ENCODE measurements at regions not wholly inside any gene's neighbourhood (a gene's known extent, or its start where the extent isn't known, plus 50 kb on each side); places are given as distances from the start of the nearest gene placed in this dataset.

GRCh38 chr11:115930886-115931547 is 426.8 kb upstream of the CADM1 start:
- H3K36me3 ChIP-seq (ENCODE audit: control insufficient read depth in 5 of 5, insufficient read depth in 5 of 5, low read length in 5 of 5), result no peaks in the 10 kb centered on the region
- H3K27me3 ChIP-seq (ENCODE audit: control insufficient read depth in 5 of 5, insufficient read depth in 4 of 5, low read length in 5 of 5), result peaks cover 0 to 3% (median 0%) of the 10 kb centered on the region in 5 donors
- no peak overlapping the region for H3K9ac ChIP-seq (ENCODE audit: low read length in 5 of 5)
- H3K9me3 ChIP-seq (ENCODE audit: control insufficient read depth in 5 of 5, low read length in 5 of 5), result no peaks in the 10 kb centered on the region
- H3K4me3 ChIP-seq (ENCODE audit: low read depth in 1 of 5, low read length in 5 of 5), result no peak overlapping the region
- peaks cover 0 to 21% (median 15%) of the 10 kb centered on the region in 5 donors for H3K4me1 ChIP-seq (ENCODE audit: control insufficient read depth in 5 of 5, insufficient read depth in 5 of 5, low read length in 5 of 5)
- no peak overlapping the region for H3K27ac ChIP-seq (ENCODE audit: low read depth, low read length)

- Histone ChIP-seq H3K4me1 (ENCODE audit: control insufficient read depth in 5 of 5, insufficient read depth in 5 of 5, low read length in 5 of 5) (peaks cover 0 to 21% (median 15%) of the 10 kb centered on the region in 5 donors), H3K36me3 (ENCODE audit: control insufficient read depth in 5 of 5, insufficient read depth in 5 of 5, low read length in 5 of 5) (no peaks in the 10 kb centered on the region), H3K27ac (ENCODE audit: low read depth, low read length) (no peak overlapping the region), H3K4me3 (ENCODE audit: low read depth in 1 of 5, low read length in 5 of 5) (no peak overlapping the region), H3K9me3 (ENCODE audit: control insufficient read depth in 5 of 5, low read length in 5 of 5) (no peaks in the 10 kb centered on the region), H3K9ac (ENCODE audit: low read length in 5 of 5) (no peak overlapping the region), H3K27me3 (ENCODE audit: control insufficient read depth in 5 of 5, insufficient read depth in 4 of 5, low read length in 5 of 5) (peaks cover 0 to 3% (median under 1%) of the 10 kb centered on the region in 5 donors)
These were observed 426.1 kb upstream of the CADM1 start for GRCh38 chr11:115930291-115930690.

GRCh38 chr11:115929618-115930129 is 425.5 kb upstream of the CADM1 start:
- Histone ChIP-seq H3K4me1 (ENCODE audit: control insufficient read depth in 5 of 5, insufficient read depth in 5 of 5, low read length in 5 of 5) (peaks cover 0 to 21% (median 15%) of the 10 kb centered on the region in 5 donors), H3K27ac (ENCODE audit: low read depth, low read length) (no peak overlapping the region), H3K27me3 (ENCODE audit: control insufficient read depth in 5 of 5, insufficient read depth in 4 of 5, low read length in 5 of 5) (peaks cover 0 to 7% (median 3%) of the 10 kb centered on the region in 5 donors), H3K36me3 (ENCODE audit: control insufficient read depth in 5 of 5, insufficient read depth in 5 of 5, low read length in 5 of 5) (no peaks in the 10 kb centered on the region), H3K4me3 (ENCODE audit: low read depth in 1 of 5, low read length in 5 of 5) (no peak overlapping the region), H3K9me3 (ENCODE audit: control insufficient read depth in 5 of 5, low read length in 5 of 5) (no peaks in the 10 kb centered on the region), H3K9ac (ENCODE audit: low read length in 5 of 5) (no peak overlapping the region)

- Histone ChIP-seq H3K9ac (ENCODE audit: low read length in 5 of 5) (no peak overlapping the region), H3K27ac (ENCODE audit: low read depth, low read length) (no peak overlapping the region), H3K4me3 (ENCODE audit: low read depth in 1 of 5, low read length in 5 of 5) (no peak overlapping the region), H3K9me3 (ENCODE audit: control insufficient read depth in 5 of 5, low read length in 5 of 5) (no peaks in the 10 kb centered on the region), H3K36me3 (ENCODE audit: control insufficient read depth in 5 of 5, insufficient read depth in 5 of 5, low read length in 5 of 5) (no peaks in the 10 kb centered on the region), H3K4me1 (ENCODE audit: control insufficient read depth in 5 of 5, insufficient read depth in 5 of 5, low read length in 5 of 5) (peaks cover 0 to 21% (median 15%) of the 10 kb centered on the region in 5 donors), H3K27me3 (ENCODE audit: control insufficient read depth in 5 of 5, insufficient read depth in 4 of 5, low read length in 5 of 5) (peaks cover 0 to 7% (median 3%) of the 10 kb centered on the region in 5 donors)
These were observed 424.6 kb upstream of the CADM1 start for GRCh38 chr11:115928811-115929210.

- H3K9me3 ChIP-seq (ENCODE audit: control insufficient read depth in 5 of 5, low read length in 5 of 5), result no peaks in the 10 kb centered on the region
- no peak overlapping the region for H3K9ac ChIP-seq (ENCODE audit: low read length in 5 of 5)
- H3K36me3 ChIP-seq (ENCODE audit: control insufficient read depth in 5 of 5, insufficient read depth in 5 of 5, low read length in 5 of 5), result no peaks in the 10 kb centered on the region
- peaks cover 0 to 7% (median 3%) of the 10 kb centered on the region in 5 donors for H3K27me3 ChIP-seq (ENCODE audit: control insufficient read depth in 5 of 5, insufficient read depth in 4 of 5, low read length in 5 of 5)
- no peak overlapping the region for H3K4me3 ChIP-seq (ENCODE audit: low read depth in 1 of 5, low read length in 5 of 5)
- H3K27ac ChIP-seq (ENCODE audit: low read depth, low read length), result no peak overlapping the region
- H3K4me1 ChIP-seq (ENCODE audit: control insufficient read depth in 5 of 5, insufficient read depth in 5 of 5, low read length in 5 of 5), result peaks cover 0 to 21% (median 15%) of the 10 kb centered on the region in 5 donors
These were observed 423.7 kb upstream of the CADM1 start for GRCh38 chr11:115927823-115928329.

GRCh38 chr11:115926601-115927000 is 422.4 kb upstream of the CADM1 start:
- no peaks in the 10 kb centered on the region for H3K9me3 ChIP-seq (ENCODE audit: control insufficient read depth in 5 of 5, low read length in 5 of 5)
- no peak overlapping the region for H3K27ac ChIP-seq (ENCODE audit: low read depth, low read length)
- H3K9ac ChIP-seq (ENCODE audit: low read length in 5 of 5), result no peak overlapping the region
- H3K4me3 ChIP-seq (ENCODE audit: low read depth in 1 of 5, low read length in 5 of 5), result no peak overlapping the region
- peaks cover 0 to 19% (median 15%) of the 10 kb centered on the region in 5 donors for H3K4me1 ChIP-seq (ENCODE audit: control insufficient read depth in 5 of 5, insufficient read depth in 5 of 5, low read length in 5 of 5)
- no peaks in the 10 kb centered on the region for H3K36me3 ChIP-seq (ENCODE audit: control insufficient read depth in 5 of 5, insufficient read depth in 5 of 5, low read length in 5 of 5)
- peaks cover 3 to 8% (median 4%) of the 10 kb centered on the region in 5 donors for H3K27me3 ChIP-seq (ENCODE audit: control insufficient read depth in 5 of 5, insufficient read depth in 4 of 5, low read length in 5 of 5)

- H3K4me3 ChIP-seq (ENCODE audit: low read depth in 1 of 5, low read length in 5 of 5), result no peak overlapping the region
- no peak overlapping the region for H3K27ac ChIP-seq (ENCODE audit: low read depth, low read length)
- no peaks in the 10 kb centered on the region for H3K36me3 ChIP-seq (ENCODE audit: control insufficient read depth in 5 of 5, insufficient read depth in 5 of 5, low read length in 5 of 5)
- H3K9me3 ChIP-seq (ENCODE audit: control insufficient read depth in 5 of 5, low read length in 5 of 5), result no peaks in the 10 kb centered on the region
- peaks cover 3 to 8% (median 4%) of the 10 kb centered on the region in 5 donors for H3K27me3 ChIP-seq (ENCODE audit: control insufficient read depth in 5 of 5, insufficient read depth in 4 of 5, low read length in 5 of 5)
- H3K9ac ChIP-seq (ENCODE audit: low read length in 5 of 5), result no peak overlapping the region
- H3K4me1 ChIP-seq (ENCODE audit: control insufficient read depth in 5 of 5, insufficient read depth in 5 of 5, low read length in 5 of 5), result peaks cover 0 to 15% (median 11%) of the 10 kb centered on the region in 5 donors
These were observed 421.9 kb upstream of the CADM1 start for GRCh38 chr11:115926138-115926537.

GRCh38 chr11:115925568-115926090 is 421.4 kb upstream of the CADM1 start:
- Histone ChIP-seq H3K27me3 (ENCODE audit: control insufficient read depth in 5 of 5, insufficient read depth in 4 of 5, low read length in 5 of 5) (peaks cover 3 to 8% (median 6%) of the 10 kb centered on the region in 5 donors), H3K27ac (ENCODE audit: low read depth, low read length) (no peak overlapping the region), H3K36me3 (ENCODE audit: control insufficient read depth in 5 of 5, insufficient read depth in 5 of 5, low read length in 5 of 5) (no peaks in the 10 kb centered on the region), H3K9me3 (ENCODE audit: control insufficient read depth in 5 of 5, low read length in 5 of 5) (no peaks in the 10 kb centered on the region), H3K9ac (ENCODE audit: low read length in 5 of 5) (no peak overlapping the region), H3K4me3 (ENCODE audit: low read depth in 1 of 5, low read length in 5 of 5) (no peak overlapping the region), H3K4me1 (ENCODE audit: control insufficient read depth in 5 of 5, insufficient read depth in 5 of 5, low read length in 5 of 5) (peaks cover 0 to 10% (median 6%) of the 10 kb centered on the region in 5 donors)

GRCh38 chr11:115924744-115925567 is 420.7 kb upstream of the CADM1 start:
- Histone ChIP-seq H3K9ac (ENCODE audit: low read length in 5 of 5) (no peak overlapping the region), H3K27me3 (ENCODE audit: control insufficient read depth in 5 of 5, insufficient read depth in 4 of 5, low read length in 5 of 5) (peaks cover 3 to 12% (median 8%) of the 10 kb centered on the region in 5 donors), H3K4me1 (ENCODE audit: control insufficient read depth in 5 of 5, insufficient read depth in 5 of 5, low read length in 5 of 5) (peaks cover 0 to 3% (median 0%) of the 10 kb centered on the region in 5 donors), H3K36me3 (ENCODE audit: control insufficient read depth in 5 of 5, insufficient read depth in 5 of 5, low read length in 5 of 5) (no peaks in the 10 kb centered on the region), H3K27ac (ENCODE audit: low read depth, low read length) (no peak overlapping the region), H3K9me3 (ENCODE audit: control insufficient read depth in 5 of 5, low read length in 5 of 5) (no peaks in the 10 kb centered on the region), H3K4me3 (ENCODE audit: low read depth in 1 of 5, low read length in 5 of 5) (no peak overlapping the region)
